MCF 10A (cell line): ENCODE measurements at regions not wholly inside any gene's neighbourhood (a gene's known extent, or its start where the extent isn't known, plus 50 kb on each side); places are given as distances from the start of the nearest gene placed in this dataset.

Experiments used
- BruUV-seq: library from RNA; stranded (reverse); fragments of 400-500 nt; replicated peaks from 2 replicates; lab custom pipeline; 2021; lab: Mats Ljungman, UMichigan
- CTCF ChIA-PET: fragments of 300-600 bp; sonication (Branson Sonifier 250); formaldehyde crosslinking; extraction: SDS; loops from one replicate; lab custom pipeline; 2021; ENCODE audit warnings: antibody characterized with exemption, inconsistent platforms; lab: Yijun Ruan, JAX
- POLR2A ChIA-PET: fragments of 300-600, 350-650 bp; sonication (Branson Sonifier 250); formaldehyde crosslinking; extraction: SDS; loops from one replicate; lab custom pipeline; 2020; ENCODE audit warnings: antibody characterized with exemption, inconsistent platforms; lab: Yijun Ruan, JAX
- DNase-seq: peaks from one replicate; pipeline ENCODE4 v3.0.0-alpha.2; 2018; ENCODE audit not compliant: unreplicated experiment
- H3K27ac Mint-ChIP-seq: one replicate; pipeline ENCODE4 v1.8.0; 2022; ENCODE audit warnings: mild to moderate bottlenecking, low read depth, mixed read lengths; ENCODE audit not compliant: unreplicated experiment
- H3K27me3 Mint-ChIP-seq: one replicate; pipeline ENCODE4 v1.8.0; 2022; ENCODE audit warnings: mixed read lengths; ENCODE audit not compliant: insufficient read depth, unreplicated experiment
- H3K36me3 Mint-ChIP-seq: one replicate; pipeline ENCODE4 v1.8.0; 2022; ENCODE audit warnings: mild to moderate bottlenecking, moderate library complexity, mixed read lengths; ENCODE audit not compliant: insufficient read depth, unreplicated experiment
- H3K4me1 Mint-ChIP-seq: one replicate; pipeline ENCODE4 v1.8.0; 2022; ENCODE audit warnings: mixed read lengths; ENCODE audit not compliant: insufficient read depth, unreplicated experiment
- H3K4me3 Mint-ChIP-seq: one replicate; pipeline ENCODE4 v1.8.0; 2022; ENCODE audit warnings: mild to moderate bottlenecking, moderate library complexity, mixed read lengths; ENCODE audit not compliant: unreplicated experiment
- H3K9me3 Mint-ChIP-seq: one replicate; pipeline ENCODE4 v1.8.0; 2022; ENCODE audit warnings: mixed read lengths; ENCODE audit not compliant: unreplicated experiment
- CTCF ChIP-seq: fragments of 200-600 bp; IDR thresholded peaks from one replicate; pipeline ENCODE4 v1.8.0; 2022; ENCODE audit warnings: antibody characterized with exemption, mild to moderate bottlenecking; ENCODE audit not compliant: unreplicated experiment
- intact Hi-C: fragments of 100-400 bp; cut with micrococcal nuclease; formaldehyde crosslinking; loops from 2 replicates; pipeline ENCODE4 v1.14.1; 2022

DNA sequence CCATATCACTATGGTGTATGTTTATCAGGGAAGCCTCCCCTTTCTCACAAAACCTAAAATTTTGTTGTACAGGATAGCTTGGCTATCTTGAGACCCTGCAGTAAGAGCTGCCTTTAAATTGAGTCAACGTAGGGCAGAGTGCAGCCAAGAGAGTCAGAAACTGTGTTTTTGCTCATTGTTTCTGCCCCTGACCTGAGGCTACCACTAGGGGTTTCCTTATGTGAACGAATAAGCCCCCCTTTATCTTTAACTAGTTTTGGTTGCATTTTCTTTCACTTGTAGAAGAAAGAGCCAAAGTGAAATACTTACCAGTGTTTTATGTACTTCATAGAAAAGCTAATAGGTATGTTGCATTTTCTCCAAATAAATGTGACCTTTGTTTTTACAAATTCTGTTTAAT, 149.9 kb upstream of the TMC3 start:
- CTCF ChIA-PET, result no interaction called here

GRCh38 chr15:81520480-81520879, 146.5 kb upstream of the TMC3 start:
- H3K9me3 Mint-ChIP-seq, result no peaks in the 10 kb centered on the region
- ChIA-PET CTCF (interaction anchor here (1.3 kb wide), 1 partner anchor 39 kb away, joined by 3 read pairs; no protein-coding TSS in a partner anchor), POLR2A (no interaction called here)
- H3K4me1 Mint-ChIP-seq, result peaks cover 11% of the 10 kb centered on the region
- no peaks in the 10 kb centered on the region for H3K36me3 Mint-ChIP-seq
- DNase-seq, result no peak
- TF ChIP-seq CTCF, result no peak
- no peak overlapping the region for H3K27ac Mint-ChIP-seq
- H3K4me3 Mint-ChIP-seq, result no peak overlapping the region
- intact Hi-C loops, result no loop called here
- H3K27me3 Mint-ChIP-seq, result no peaks in the 10 kb centered on the region
- no TSS peak for BruUV-seq

More for the DNA sequence above, 149.9 kb upstream of the TMC3 start:
- no peak for TF ChIP-seq CTCF
- Mint-ChIP-seq H3K36me3 (no peaks in the 10 kb centered on the region), H3K4me3 (no peak overlapping the region), H3K9me3 (no peaks in the 10 kb centered on the region), H3K27me3 (no peaks in the 10 kb centered on the region), H3K4me1 (no peaks in the 10 kb centered on the region), H3K27ac (no peak overlapping the region)
- no peak for DNase-seq
- BruUV-seq, result no TSS peak
- POLR2A ChIA-PET, result no interaction called here
- intact Hi-C loops, result no loop called here

GRCh38 chr15:81516461-81516860, 142.4 kb upstream of the TMC3 start:
- H3K9me3 Mint-ChIP-seq, result no peaks in the 10 kb centered on the region
- ChIA-PET CTCF (interaction anchor here (0.7 kb wide), 1 partner anchor 293 kb away, joined by 3 read pairs; no protein-coding TSS in a partner anchor), POLR2A (no interaction called here)
- H3K36me3 Mint-ChIP-seq, result no peaks in the 10 kb centered on the region
- BruUV-seq, result no TSS peak
- DNase-seq, result peak; percentile 35
- TF ChIP-seq CTCF, result no peak
- H3K27ac Mint-ChIP-seq, result peak overlapping the region; percentile 2
- intact Hi-C loops, result no loop called here
- H3K4me3 Mint-ChIP-seq, result no peak overlapping the region
- H3K4me1 Mint-ChIP-seq, result peaks cover 11% of the 10 kb centered on the region
- no peaks in the 10 kb centered on the region for H3K27me3 Mint-ChIP-seq

DNA sequence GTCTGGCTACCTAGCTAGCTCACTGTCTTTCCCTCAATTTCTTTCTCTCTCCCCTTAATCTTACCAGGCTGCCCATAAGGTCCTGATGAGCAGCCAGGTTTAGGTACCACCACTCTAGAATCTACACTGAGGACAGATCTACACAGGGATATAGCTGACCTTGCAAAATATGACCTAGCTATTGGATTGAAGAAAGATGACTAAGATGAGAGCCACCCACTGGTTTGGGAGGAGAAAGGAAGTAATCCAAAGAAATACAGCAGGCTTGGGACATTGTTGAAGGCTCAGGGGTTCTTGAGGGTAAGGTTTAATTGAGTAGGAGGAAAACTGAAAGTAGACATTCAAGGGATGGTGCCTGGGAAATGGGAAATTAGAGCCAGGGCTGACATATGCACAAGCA, 142.0 kb upstream of the TMC3 start:
- POLR2A ChIA-PET, result no interaction called here
- H3K36me3 Mint-ChIP-seq, result no peaks in the 10 kb centered on the region
- H3K9me3 Mint-ChIP-seq, result no peaks in the 10 kb centered on the region
- no peaks in the 10 kb centered on the region for H3K27me3 Mint-ChIP-seq
- BruUV-seq, result no TSS peak
- H3K4me3 Mint-ChIP-seq, result no peak overlapping the region
- DNase-seq, result peak; percentile 11
- no peak for TF ChIP-seq CTCF
- peaks cover 14% of the 10 kb centered on the region for H3K4me1 Mint-ChIP-seq
- CTCF ChIA-PET, result interaction anchor here (0.7 kb wide), 1 partner anchor 294 kb away, joined by 3 read pairs; no protein-coding TSS in a partner anchor
- H3K27ac Mint-ChIP-seq, result peak overlapping the region; percentile 2
- intact Hi-C loops, result no loop called here
